HG02610 (cell line): ENCODE measurements at regions not wholly inside any gene's neighbourhood (a gene's known extent, or its start where the extent isn't known, plus 50 kb on each side); places are given as distances from the start of the nearest gene placed in this dataset.

ENCODE experiments used
- ATAC-seq: cut with Tn5 transposase; IDR thresholded peaks from one replicate; pipeline ENCODE4 v1.9.1; 2021; ENCODE audit warnings: mild to moderate bottlenecking, moderate library complexity; ENCODE audit not compliant: unreplicated experiment

GRCh38 chr1:88175120-88175630 lies 508.9 kb upstream of the PKN2 start:
- no peak for ATAC-seq

GRCh38 chr1:88175631-88176226 lies 508.3 kb upstream of the PKN2 start:
- no peak for ATAC-seq

- ATAC-seq: no peak
Observed at GRCh38 chr1:88179943-88180342, 504.1 kb upstream of the PKN2 start.

- ATAC-seq: peak; percentile 95
Observed at GRCh38 chr1:88180449-88181108, 503.5 kb upstream of the PKN2 start.

- no peak for ATAC-seq
Observed at GRCh38 chr1:88186911-88187310, 497.2 kb upstream of the PKN2 start.

- ATAC-seq: no peak
Observed at GRCh38 chr1:88188038-88188437, 496.0 kb upstream of the PKN2 start.

GRCh38 chr1:88189525-88189924 lies 494.5 kb upstream of the PKN2 start:
- ATAC-seq: no peak

GRCh38 chr1:88191917-88192316 lies 492.2 kb upstream of the PKN2 start:
- ATAC-seq: peak; percentile 94

GRCh38 chr1:88194542-88194941 lies 489.5 kb upstream of the PKN2 start:
- ATAC-seq: no peak

GRCh38 chr1:88200545-88200944 lies 483.5 kb upstream of the PKN2 start:
- no peak for ATAC-seq

GRCh38 chr1:88204111-88204510 lies 480.0 kb upstream of the PKN2 start:
- ATAC-seq: no peak

- no peak for ATAC-seq
Observed at GRCh38 chr1:88204612-88205167, 479.4 kb upstream of the PKN2 start.

GRCh38 chr1:88208389-88208788 lies 475.7 kb upstream of the PKN2 start:
- no peak for ATAC-seq

GRCh38 chr1:88210103-88210787 lies 473.8 kb upstream of the PKN2 start:
- no peak for ATAC-seq

- ATAC-seq: no peak
Observed at GRCh38 chr1:88216441-88216840, 467.6 kb upstream of the PKN2 start.

GRCh38 chr1:88217386-88217785 lies 466.7 kb upstream of the PKN2 start:
- ATAC-seq: no peak

- ATAC-seq: no peak
Observed at GRCh38 chr1:88219521-88219920, 464.6 kb upstream of the PKN2 start.

- no peak for ATAC-seq
Observed at GRCh38 chr1:88221411-88221810, 462.7 kb upstream of the PKN2 start.

GRCh38 chr1:88224906-88225305 lies 459.2 kb upstream of the PKN2 start:
- no peak for ATAC-seq

GRCh38 chr1:88228114-88228513 lies 456.0 kb upstream of the PKN2 start:
- no peak for ATAC-seq

- no peak for ATAC-seq
Observed at GRCh38 chr1:88230126-88230525, 453.9 kb upstream of the PKN2 start.

- no peak for ATAC-seq
Observed at GRCh38 chr1:88237058-88237457, 447.0 kb upstream of the PKN2 start.
